Subcutaneous abdominal adipose tissue (tissue), 5 donors: ENCODE measurements at regions not wholly inside any gene's neighbourhood (a gene's known extent, or its start where the extent isn't known, plus 50 kb on each side); places are given as distances from the start of the nearest gene placed in this dataset.

ENCODE experiments used
- H3K27ac ChIP-seq: one replicate; pipeline ENCODE4 v1.7.0; 2013; ENCODE audit warnings: low read depth, mild to moderate bottlenecking, inconsistent platforms, low read length, moderate library complexity
- H3K27me3 ChIP-seq, 5 donors: one replicate each; pipeline ENCODE4 v1.7.0; 2013; ENCODE audit warnings: low read length in 5 of 5, inconsistent platforms in 1 of 5; ENCODE audit not compliant: control insufficient read depth in 5 of 5, insufficient read depth in 4 of 5
- H3K36me3 ChIP-seq, 5 donors: one replicate each; pipeline ENCODE4 v1.7.0; 2013; ENCODE audit warnings: low read length in 5 of 5; ENCODE audit not compliant: control insufficient read depth in 5 of 5, insufficient read depth in 5 of 5
- H3K4me1 ChIP-seq, 5 donors: one replicate each; pipeline ENCODE4 v1.7.0; 2013; ENCODE audit warnings: low read length in 5 of 5, mild to moderate bottlenecking in 3 of 5, moderate library complexity in 1 of 5; ENCODE audit not compliant: control insufficient read depth in 5 of 5, insufficient read depth in 5 of 5
- H3K4me3 ChIP-seq, 5 donors: one replicate each; pipeline ENCODE4 v1.7.0; 2013; ENCODE audit warnings: low read length in 5 of 5, low read depth in 1 of 5
- H3K9ac ChIP-seq, 5 donors: one replicate each; pipeline ENCODE4 v1.7.0; 2013; ENCODE audit warnings: low read length in 5 of 5, mild to moderate bottlenecking in 4 of 5, moderate library complexity in 3 of 5
- H3K9me3 ChIP-seq, 5 donors: one replicate each; pipeline ENCODE4 v1.7.0; 2013; ENCODE audit warnings: low read length in 5 of 5; ENCODE audit not compliant: control insufficient read depth in 5 of 5
- donor health status: healthy.
- donor health status: healthy.
- donor health status: healthy.
- donor health status: healthy.
- donor health status: healthy.

DNA sequence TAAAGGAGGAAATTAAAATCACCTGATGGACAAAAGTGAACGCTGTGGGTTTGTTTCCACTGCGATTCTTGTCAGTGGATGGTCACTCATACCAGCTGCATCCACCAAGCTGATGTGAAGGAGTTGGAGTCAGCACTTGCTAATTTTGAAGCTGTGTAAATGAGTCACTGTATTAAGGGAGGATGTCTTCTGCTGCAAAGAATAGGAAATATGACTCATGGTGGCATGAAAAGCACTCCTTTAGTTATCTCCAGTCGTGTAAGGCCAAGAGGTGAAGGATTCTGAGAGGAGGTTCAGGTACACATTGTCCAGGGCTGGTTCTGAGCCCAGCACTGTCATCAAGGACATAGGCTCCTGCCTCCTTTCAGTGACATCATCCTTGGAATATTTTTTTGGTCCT is 71.7 kb upstream of the SKOR2 start:
- no peaks in the 10 kb centered on the region for H3K36me3 ChIP-seq
- H3K27me3 ChIP-seq, result peaks cover 0 to 4% (median 0%) of the 10 kb centered on the region in 5 donors
- peaks cover 0 to 4% (median 0%) of the 10 kb centered on the region in 5 donors for H3K9me3 ChIP-seq
- H3K9ac ChIP-seq, result no peak overlapping the region
- no peak overlapping the region for H3K27ac ChIP-seq
- H3K4me1 ChIP-seq, result no peaks in the 10 kb centered on the region
- no peak overlapping the region for H3K4me3 ChIP-seq

DNA sequence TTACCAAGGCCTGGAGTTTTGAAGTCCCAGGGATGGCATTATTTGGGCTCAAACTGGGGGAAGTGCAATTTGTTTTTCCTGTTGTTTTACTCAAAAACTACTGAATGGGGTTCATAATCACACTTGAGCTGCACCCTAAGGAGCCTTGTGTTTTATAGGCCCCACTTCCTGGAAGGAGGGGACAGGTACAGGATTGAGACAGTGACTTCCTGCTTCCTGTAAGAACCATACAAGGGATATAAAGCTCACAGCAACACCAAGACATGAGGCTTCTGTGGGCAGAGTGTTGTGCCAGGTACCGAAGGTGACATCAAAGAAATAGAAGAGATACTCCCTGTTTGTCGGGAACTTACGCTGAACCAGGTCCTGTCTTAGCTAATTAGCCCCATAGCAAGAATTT is 70.4 kb upstream of the SKOR2 start:
- no peaks in the 10 kb centered on the region for H3K4me1 ChIP-seq
- no peaks in the 10 kb centered on the region for H3K36me3 ChIP-seq
- H3K27me3 ChIP-seq, result peaks cover 0 to 4% (median 0%) of the 10 kb centered on the region in 5 donors
- H3K4me3 ChIP-seq, result no peak overlapping the region
- H3K27ac ChIP-seq, result no peak overlapping the region
- H3K9me3 ChIP-seq, result peaks cover 0 to 4% (median 0%) of the 10 kb centered on the region in 5 donors
- H3K9ac ChIP-seq, result no peak overlapping the region

DNA sequence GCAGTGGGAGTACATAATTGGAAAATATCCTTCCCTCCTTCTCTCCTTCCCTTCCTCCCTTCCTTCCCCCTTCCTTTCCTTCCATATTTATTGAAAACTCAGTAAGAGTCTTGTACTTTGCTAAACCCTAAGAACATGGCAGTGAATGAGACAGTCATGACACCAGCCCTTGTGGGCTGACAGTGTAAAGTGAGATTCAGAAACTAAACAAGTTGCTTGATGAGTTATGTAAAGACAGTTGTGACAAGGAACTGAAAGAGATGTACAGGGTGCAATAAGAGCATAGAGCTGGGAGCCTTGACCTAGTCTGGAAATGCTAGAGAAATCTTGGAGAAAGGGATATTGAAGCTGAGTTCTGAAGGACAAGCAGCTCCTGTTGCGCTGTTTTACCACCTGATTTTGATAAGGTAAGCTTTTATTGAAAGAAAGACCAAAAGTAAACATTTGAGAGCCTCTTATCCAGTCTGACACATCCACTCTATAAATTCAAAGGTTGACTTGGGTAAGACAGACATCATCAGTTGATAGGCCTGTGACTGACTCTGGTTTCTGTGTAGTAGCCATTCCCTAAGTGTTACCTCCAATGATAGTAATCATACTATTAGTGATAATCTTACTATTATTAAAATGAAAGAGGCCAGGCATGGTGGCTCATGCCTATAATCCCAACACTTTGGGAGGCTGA is 66.5 kb upstream of the SKOR2 start:
- Histone ChIP-seq H3K27me3 (peaks cover 0 to 4% (median 0%) of the 10 kb centered on the region in 5 donors), H3K9me3 (no peaks in the 10 kb centered on the region), H3K27ac (no peak overlapping the region), H3K4me1 (no peaks in the 10 kb centered on the region), H3K36me3 (no peaks in the 10 kb centered on the region), H3K9ac (no peak overlapping the region), H3K4me3 (no peak overlapping the region)

GRCh38 chr18:47316924-47317323 is 65.5 kb upstream of the SKOR2 start:
- no peak overlapping the region for H3K27ac ChIP-seq
- no peaks in the 10 kb centered on the region for H3K4me1 ChIP-seq
- H3K4me3 ChIP-seq, result no peak overlapping the region
- no peaks in the 10 kb centered on the region for H3K9me3 ChIP-seq
- no peak overlapping the region for H3K9ac ChIP-seq
- H3K27me3 ChIP-seq, result peaks cover 0 to 4% (median 0%) of the 10 kb centered on the region in 5 donors
- H3K36me3 ChIP-seq, result no peaks in the 10 kb centered on the region

DNA sequence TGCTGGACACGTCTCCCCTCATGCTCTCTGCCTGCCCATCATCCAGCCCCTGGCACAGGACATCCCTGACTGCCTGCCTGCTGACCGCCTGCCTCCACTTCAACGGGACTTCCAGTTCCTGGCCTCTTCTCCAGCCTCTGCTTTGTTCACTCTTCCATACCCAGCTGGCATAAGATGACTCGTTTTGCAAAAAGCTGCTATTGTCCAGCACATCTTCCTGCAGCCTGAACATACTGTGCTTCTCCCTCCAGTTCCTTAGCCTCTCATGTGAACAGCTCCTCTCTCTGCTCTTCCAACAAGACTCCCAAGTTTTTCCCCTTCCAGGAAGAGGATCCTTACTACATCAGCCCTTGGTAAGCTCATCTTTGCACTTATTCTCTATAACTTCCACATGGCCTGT is 62.4 kb upstream of the SKOR2 start:
- no peaks in the 10 kb centered on the region for H3K36me3 ChIP-seq
- peaks cover 0 to 8% (median 0%) of the 10 kb centered on the region in 5 donors for H3K9me3 ChIP-seq
- H3K4me3 ChIP-seq, result no peak overlapping the region
- no peaks in the 10 kb centered on the region for H3K4me1 ChIP-seq
- H3K27ac ChIP-seq, result no peak overlapping the region
- H3K9ac ChIP-seq, result no peak overlapping the region
- peaks cover 0 to under 1% (median 0%) of the 10 kb centered on the region in 5 donors for H3K27me3 ChIP-seq

GRCh38 chr18:47311585-47311984 is 60.1 kb upstream of the SKOR2 start:
- Histone ChIP-seq H3K4me3 (no peak overlapping the region), H3K9me3 (peaks cover 0 to 8% (median 0%) of the 10 kb centered on the region in 5 donors), H3K4me1 (no peaks in the 10 kb centered on the region), H3K9ac (no peak overlapping the region), H3K27ac (no peak overlapping the region), H3K36me3 (no peaks in the 10 kb centered on the region), H3K27me3 (no peaks in the 10 kb centered on the region)
